HEK293 (cell line): ENCODE measurements at regions not wholly inside any gene's neighbourhood (a gene's known extent, or its start where the extent isn't known, plus 50 kb on each side); places are given as distances from the start of the nearest gene placed in this dataset.

Experiments used
- CTCF ChIA-PET: fragments of 350-600 bp; formaldehyde crosslinking; extraction: SDS; loops from one replicate; lab custom pipeline; 2021; ENCODE audit warnings: antibody characterized with exemption; lab: Yijun Ruan, JAX
- POLR2A ChIA-PET: fragments of 300-600 bp; formaldehyde crosslinking; extraction: SDS; loops from one replicate; lab custom pipeline; 2020; ENCODE audit warnings: antibody characterized with exemption, inconsistent platforms; lab: Yijun Ruan, JAX
- H3K27ac ChIP-seq: fragments of 200-500 bp; sonication (Bioruptor generic); 2 replicates; pipeline ENCODE4 v1.5.1; 2014; ENCODE audit warnings: low read depth, low read length, control low read depth, inconsistent platforms; ENCODE audit errors: extremely low read depth
- H3K36me3 ChIP-seq, 2 experiments: fragments of 200-500 bp in 1 of 2; sonication (Bioruptor generic) in 1 of 2; 1 replicate in 1 of 2; 2 replicates in 1 of 2; pipeline ENCODE4 v1.5.1; 2014 to 2017; ENCODE audit warnings: inconsistent platforms in 2 of 2, low read length in 2 of 2; ENCODE audit not compliant: control insufficient read depth in 2 of 2, insufficient read depth in 1 of 2
- H3K4me1 ChIP-seq: fragments of 200-500 bp; sonication (Bioruptor generic); 2 replicates; pipeline ENCODE4 v1.5.1; 2014; ENCODE audit warnings: mild to moderate bottlenecking, low read length, inconsistent platforms; ENCODE audit not compliant: control insufficient read depth, insufficient read depth
- H3K4me3 ChIP-seq: 2 replicates; pipeline ENCODE4 v1.5.1; 2011; ENCODE audit warnings: low read depth, mild to moderate bottlenecking, control low read depth, low read length, moderate library complexity
- H3K9me3 ChIP-seq: fragments of 200-500 bp; sonication (Bioruptor generic); 2 replicates; pipeline ENCODE4 v1.5.1; 2014; ENCODE audit warnings: low read depth, low read length, inconsistent platforms; ENCODE audit not compliant: control insufficient read depth, insufficient read depth
- MEIS1 ChIP-seq: sonication (generic); formaldehyde crosslinking; IDR thresholded peaks from 2 replicates; pipeline ENCODE4 v1.8.1; 2022; ENCODE audit warnings: missing genetic modification reagents, mild to moderate bottlenecking, borderline replicate concordance
- OVOL3 ChIP-seq: fragments of 450-650 bp; formaldehyde crosslinking; IDR thresholded peaks from 2 replicates; pipeline ENCODE4 v1.5.1; 2016; ENCODE audit warnings: missing biosample characterization, missing genetic modification characterization
- REPIN1 ChIP-seq: fragments of 450-650 bp; formaldehyde crosslinking; IDR thresholded peaks from 2 replicates; pipeline ENCODE4 v1.5.1; 2017; ENCODE audit warnings: missing biosample characterization, missing genetic modification characterization, low read depth
- REST ChIP-seq: fragments of 450-650 bp; formaldehyde crosslinking; IDR thresholded peaks from 2 replicates; pipeline ENCODE4 v1.5.1; 2016; ENCODE audit warnings: missing biosample characterization, missing genetic modification characterization
- SP2 ChIP-seq: fragments of 450-650 bp; formaldehyde crosslinking; IDR thresholded peaks from 2 replicates; pipeline ENCODE4 v1.5.1; 2016; ENCODE audit warnings: missing biosample characterization, missing genetic modification characterization
- YY2 ChIP-seq: fragments of 450-650 bp; formaldehyde crosslinking; IDR thresholded peaks from 2 replicates; pipeline ENCODE4 v1.5.1; 2016; ENCODE audit warnings: missing biosample characterization, missing genetic modification characterization
- ZBTB7A ChIP-seq: fragments of 450-650 bp; formaldehyde crosslinking; IDR thresholded peaks from 2 replicates; pipeline ENCODE4 v1.5.1; 2016; ENCODE audit warnings: low read depth, missing biosample characterization, missing genetic modification characterization
- ZNF169 ChIP-seq: fragments of 450-650 bp; formaldehyde crosslinking; IDR thresholded peaks from 2 replicates; pipeline ENCODE4 v1.5.1; 2016; ENCODE audit warnings: missing biosample characterization, missing genetic modification characterization
- ZNF202 ChIP-seq: fragments of 450-650 bp; formaldehyde crosslinking; IDR thresholded peaks from 2 replicates; pipeline ENCODE4 v1.5.1; 2016; ENCODE audit warnings: missing biosample characterization, missing genetic modification characterization, borderline replicate concordance
- ZNF239 ChIP-seq: fragments of 450-650 bp; formaldehyde crosslinking; IDR thresholded peaks from 2 replicates; pipeline ENCODE4 v1.5.1; 2016; ENCODE audit warnings: missing biosample characterization, missing genetic modification characterization
- ZNF248 ChIP-seq: fragments of 450-650 bp; formaldehyde crosslinking; IDR thresholded peaks from 2 replicates; pipeline ENCODE4 v1.5.1; 2017; ENCODE audit warnings: missing biosample characterization, missing genetic modification characterization
- ZNF37A ChIP-seq: fragments of 450-650 bp; IDR thresholded peaks from 2 replicates; pipeline ENCODE4 v1.5.1; 2018; ENCODE audit warnings: missing biosample characterization, missing genetic modification characterization
- ZNF404 ChIP-seq: fragments of 450-650 bp; formaldehyde crosslinking; IDR thresholded peaks from 2 replicates; pipeline ENCODE4 v1.5.1; 2017; ENCODE audit warnings: missing biosample characterization, missing genetic modification characterization
- ZNF423 ChIP-seq: fragments of 450-650 bp; formaldehyde crosslinking; IDR thresholded peaks from 2 replicates; pipeline ENCODE4 v1.5.1; 2016; ENCODE audit warnings: missing biosample characterization, missing genetic modification characterization
- ZNF501 ChIP-seq: fragments of 450-650 bp; formaldehyde crosslinking; IDR thresholded peaks from 2 replicates; pipeline ENCODE4 v1.5.1; 2016; ENCODE audit warnings: missing biosample characterization, missing genetic modification characterization
- ZNF521 ChIP-seq: fragments of 450-650 bp; formaldehyde crosslinking; IDR thresholded peaks from 2 replicates; pipeline ENCODE4 v1.5.1; 2017; ENCODE audit warnings: missing biosample characterization, mild to moderate bottlenecking, missing genetic modification characterization
- ZNF558 ChIP-seq: fragments of 450-650 bp; formaldehyde crosslinking; IDR thresholded peaks from 2 replicates; pipeline ENCODE4 v1.5.1; 2016; ENCODE audit warnings: missing biosample characterization, missing genetic modification characterization
- ZNF600 ChIP-seq: fragments of 450-650 bp; formaldehyde crosslinking; IDR thresholded peaks from 2 replicates; pipeline ENCODE4 v1.5.1; 2016; ENCODE audit warnings: missing biosample characterization, missing genetic modification characterization
- ZNF610 ChIP-seq: fragments of 450-650 bp; formaldehyde crosslinking; IDR thresholded peaks from 2 replicates; pipeline ENCODE4 v1.5.1; 2016; ENCODE audit warnings: missing biosample characterization, missing genetic modification characterization, borderline replicate concordance
- ZNF658 ChIP-seq: fragments of 450-650 bp; formaldehyde crosslinking; IDR thresholded peaks from 2 replicates; pipeline ENCODE4; 2016; ENCODE audit warnings: missing biosample characterization, missing genetic modification characterization
- ZNF701 ChIP-seq: fragments of 450-650 bp; formaldehyde crosslinking; IDR thresholded peaks from 2 replicates; pipeline ENCODE4 v1.5.1; 2016; ENCODE audit warnings: missing biosample characterization, missing genetic modification characterization
- ZNF837 ChIP-seq: fragments of 450-650 bp; formaldehyde crosslinking; IDR thresholded peaks from 2 replicates; pipeline ENCODE4 v1.5.1; 2016; ENCODE audit warnings: missing biosample characterization, missing genetic modification characterization
- TF ChIP-seq, protein P1 (sequence below): fragments of 450-650 bp; formaldehyde crosslinking; IDR thresholded peaks from 2 replicates; pipeline ENCODE4 v1.5.1; 2016; ENCODE audit warnings: missing biosample characterization, missing genetic modification characterization
- TF ChIP-seq, protein P2 (sequence below): fragments of 450-650 bp; IDR thresholded peaks from 2 replicates; pipeline ENCODE4 v1.5.1; 2018; ENCODE audit warnings: missing biosample characterization, missing genetic modification characterization

GRCh38 chr5:164975986-164976385, 1470.6 kb downstream of the MAT2B start:
- Histone ChIP-seq H3K4me1 (no peaks in the 10 kb centered on the region), H3K9me3 (no peaks in the 10 kb centered on the region), H3K36me3 (no peaks in the 10 kb centered on the region), H3K4me3 (no peak overlapping the region)
- CTCF ChIA-PET, result no interaction called here
- TF ChIP-seq ZNF501 (tag by site-specific recombination) (no peak), SP2 (tag by site-specific recombination) (no peak), REPIN1 (tag by site-specific recombination) (no peak)
- TF ChIP-seq, all 188 proteins: peak for 0
- POLR2A ChIA-PET, result no interaction called here
- H3K27ac ChIP-seq, result no peak overlapping the region

DNA sequence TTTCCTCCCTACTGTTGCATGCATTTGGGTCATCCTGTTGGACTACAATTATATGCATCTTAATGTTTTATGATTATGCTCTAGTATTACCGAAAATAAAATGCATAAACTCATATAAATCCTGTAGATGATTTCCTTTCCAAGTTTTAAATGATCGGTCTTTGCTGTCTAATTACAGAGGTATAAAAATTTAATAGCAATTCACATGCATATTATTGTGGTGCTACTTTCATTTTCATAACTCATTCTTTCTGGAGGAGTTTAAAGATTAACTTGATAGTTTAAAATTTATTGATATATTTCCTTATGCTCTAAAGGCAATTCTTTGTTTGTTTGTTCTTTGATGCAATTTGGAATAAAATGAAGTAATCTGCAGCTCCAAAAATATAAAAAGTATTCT, 1475.1 kb downstream of the MAT2B start:
- Histone ChIP-seq H3K9me3 (no peaks in the 10 kb centered on the region), H3K4me1 (no peaks in the 10 kb centered on the region), H3K4me3 (no peak overlapping the region), H3K36me3 (no peaks in the 10 kb centered on the region), H3K27ac (no peak overlapping the region)
- ChIA-PET POLR2A (no interaction called here), CTCF (no interaction called here)
- no peak for TF ChIP-seq ZNF701 (tag by site-specific recombination)
- TF ChIP-seq, protein P1, sequence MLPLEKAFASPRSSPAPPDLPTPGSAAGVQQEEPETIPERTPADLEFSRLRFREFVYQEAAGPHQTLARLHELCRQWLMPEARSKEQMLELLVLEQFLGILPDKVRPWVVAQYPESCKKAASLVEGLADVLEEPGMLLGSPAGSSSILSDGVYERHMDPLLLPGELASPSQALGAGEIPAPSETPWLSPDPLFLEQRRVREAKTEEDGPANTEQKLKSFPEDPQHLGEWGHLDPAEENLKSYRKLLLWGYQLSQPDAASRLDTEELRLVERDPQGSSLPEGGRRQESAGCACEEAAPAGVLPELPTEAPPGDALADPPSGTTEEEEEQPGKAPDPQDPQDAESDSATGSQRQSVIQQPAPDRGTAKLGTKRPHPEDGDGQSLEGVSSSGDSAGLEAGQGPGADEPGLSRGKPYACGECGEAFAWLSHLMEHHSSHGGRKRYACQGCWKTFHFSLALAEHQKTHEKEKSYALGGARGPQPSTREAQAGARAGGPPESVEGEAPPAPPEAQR (tag by site-specific recombination), result no peak
- no peak for TF ChIP-seq YY2 (tag by site-specific recombination)

- Histone ChIP-seq H3K36me3 (no peaks in the 10 kb centered on the region), H3K9me3 (no peaks in the 10 kb centered on the region), H3K27ac (no peak overlapping the region), H3K4me1 (no peaks in the 10 kb centered on the region), H3K4me3 (no peak overlapping the region)
- CTCF ChIA-PET, result no interaction called here
- TF ChIP-seq ZNF239 (no peak), ZNF248 (tag by site-specific recombination) (no peak), OVOL3 (tag by site-specific recombination) (no peak), ZBTB7A (no peak), MEIS1 (CRISPR knock-in tag) (no peak), ZNF558 (no peak)
- POLR2A ChIA-PET, result no interaction called here
Measured at GRCh38 chr5:164998142-164998541, 1492.7 kb downstream of the MAT2B start.

DNA sequence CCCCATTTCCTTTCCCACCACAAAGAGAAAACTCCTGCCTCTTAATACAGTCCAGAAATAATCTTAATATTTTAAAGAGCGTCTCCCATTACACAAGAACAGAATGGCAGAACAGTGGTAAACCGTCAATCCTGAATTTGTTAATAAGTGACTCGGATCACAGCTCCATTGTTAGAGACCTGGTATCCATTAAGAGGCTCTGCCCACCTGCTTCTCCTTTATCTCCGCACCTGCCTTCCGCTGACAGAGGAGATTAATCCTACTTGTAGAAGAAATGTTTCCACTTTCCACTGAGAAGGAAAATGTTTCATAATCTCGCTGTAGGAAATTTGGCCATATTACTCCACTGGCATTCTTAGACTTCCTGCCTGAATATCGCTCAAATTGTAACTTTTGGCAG, 1493.2 kb downstream of the MAT2B start:
- Histone ChIP-seq H3K9me3 (no peaks in the 10 kb centered on the region), H3K4me3 (no peak overlapping the region), H3K36me3 (no peaks in the 10 kb centered on the region), H3K4me1 (no peaks in the 10 kb centered on the region), H3K27ac (no peak overlapping the region)
- POLR2A ChIA-PET, result no interaction called here
- CTCF ChIA-PET, result no interaction called here
- TF ChIP-seq ZNF248 (tag by site-specific recombination) (no peak), ZNF404 (tag by site-specific recombination) (no peak), ZNF610 (tag by site-specific recombination) (no peak), ZNF202 (tag by site-specific recombination) (no peak), ZNF37A (tag by site-specific recombination) (no peak), REST (tag by site-specific recombination) (no peak), ZNF658 (tag by site-specific recombination) (no peak), ZNF521 (tag by site-specific recombination) (no peak), ZNF600 (tag by site-specific recombination) (no peak), ZNF169 (no peak), ZNF423 (tag by site-specific recombination) (no peak), ZNF837 (no peak)
- TF ChIP-seq, protein P2, sequence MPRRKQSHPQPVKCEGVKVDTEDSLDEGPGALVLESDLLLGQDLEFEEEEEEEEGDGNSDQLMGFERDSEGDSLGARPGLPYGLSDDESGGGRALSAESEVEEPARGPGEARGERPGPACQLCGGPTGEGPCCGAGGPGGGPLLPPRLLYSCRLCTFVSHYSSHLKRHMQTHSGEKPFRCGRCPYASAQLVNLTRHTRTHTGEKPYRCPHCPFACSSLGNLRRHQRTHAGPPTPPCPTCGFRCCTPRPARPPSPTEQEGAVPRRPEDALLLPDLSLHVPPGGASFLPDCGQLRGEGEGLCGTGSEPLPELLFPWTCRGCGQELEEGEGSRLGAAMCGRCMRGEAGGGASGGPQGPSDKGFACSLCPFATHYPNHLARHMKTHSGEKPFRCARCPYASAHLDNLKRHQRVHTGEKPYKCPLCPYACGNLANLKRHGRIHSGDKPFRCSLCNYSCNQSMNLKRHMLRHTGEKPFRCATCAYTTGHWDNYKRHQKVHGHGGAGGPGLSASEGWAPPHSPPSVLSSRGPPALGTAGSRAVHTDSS, result no peak
